ENCODE measurements at regions not wholly inside any gene's neighbourhood (a gene's known extent, or its start where the extent isn't known, plus 50 kb on each side); places are given as distances from the start of the nearest gene placed in this dataset.

DNA sequence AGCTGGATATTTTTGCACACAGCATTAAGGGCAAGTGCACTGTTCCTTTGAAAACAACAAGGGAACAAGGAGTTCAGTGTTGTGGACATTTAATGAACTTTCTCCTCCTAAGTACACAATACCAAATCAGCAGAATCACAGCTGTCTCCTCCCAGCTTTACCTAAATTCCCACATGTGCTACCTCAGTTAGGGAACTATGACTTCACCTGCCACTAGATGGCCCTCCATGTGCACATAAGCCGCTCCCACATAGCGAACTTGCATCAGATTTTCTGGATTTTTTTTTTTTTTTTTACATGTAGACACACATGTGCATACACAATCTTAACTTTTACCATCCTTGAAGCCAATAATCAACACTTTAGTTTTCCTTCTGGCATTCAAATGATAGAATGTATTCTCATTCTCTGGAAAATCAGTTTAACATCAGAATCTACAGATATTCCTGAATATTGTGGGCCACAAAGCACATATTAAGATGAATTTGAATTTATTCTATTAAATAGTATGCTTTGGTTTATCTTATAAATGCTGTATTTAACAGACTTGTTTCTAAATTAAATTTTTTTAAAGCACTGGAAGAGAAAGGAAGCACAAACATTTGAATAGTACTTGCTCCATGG lies 123.6 kb downstream of the PALM2AKAP2 start:
- Histone ChIP-seq H3K9me3 (replicated peaks; ENCODE audit: control insufficient read depth, insufficient read depth, low read length) (no peaks in the 10 kb centered on the region), H4K20me1 (replicated peaks; ENCODE audit: control insufficient read depth, extremely low read depth, insufficient read depth, low read length) (no peaks in the 10 kb centered on the region), H3K4me2 (ENCODE audit: insufficient read depth, low read length) (no peak overlapping the region), H3K36me3 (ENCODE audit: control insufficient read depth in 2 of 2, extremely low read depth in 1 of 2, insufficient read depth in 2 of 2, low read length in 2 of 2) (no peaks in the 10 kb centered on the region), H3K4me3 (replicated peaks in 1 of 3; ENCODE audit: insufficient read depth in 1 of 3, low read depth in 1 of 3, low read length in 3 of 3) (no peak overlapping the region), H3K27me3 (ENCODE audit: control insufficient read depth in 2 of 2, insufficient read depth in 2 of 2, low read length in 2 of 2) (peaks cover 8 to 9% of the 10 kb centered on the region in 2 experiments), H3K9me1 (replicated peaks; ENCODE audit: control insufficient read depth, extremely low read depth, insufficient read depth, low read length) (no peaks in the 10 kb centered on the region), H3K4me1 (ENCODE audit: control insufficient read depth, extremely low read depth, insufficient read depth, low read length) (peaks cover 24% of the 10 kb centered on the region), H2AFZ (ENCODE audit: low read depth, low read length) (no peak overlapping the region), H3K79me2 (ENCODE audit: control insufficient read depth, insufficient read depth, low read length) (no peaks in the 10 kb centered on the region), H3K9ac (replicated peaks; ENCODE audit: extremely low read depth, insufficient read depth, low read length) (no peak overlapping the region), H3K27ac (ENCODE audit: insufficient read depth, low read depth, low read length) (no peak overlapping the region)
- TF ChIP-seq POLR2AphosphoS5 (IDR thresholded peaks at IDR 0.05; ENCODE audit: insufficient read depth, low read depth, low read length) (no peak), GATA2 (IDR thresholded peaks at IDR 0.05; ENCODE audit: insufficient read depth, insufficient read length, low read depth, low read length) (no peak), MYC (IDR thresholded peaks at IDR 0.05; ENCODE audit: low read depth, low read length) (no peak), POLR2A (IDR thresholded peaks at IDR 0.05; ENCODE audit: low read depth, low read length) (no peak)
- TF ChIP-seq, protein P1, sequence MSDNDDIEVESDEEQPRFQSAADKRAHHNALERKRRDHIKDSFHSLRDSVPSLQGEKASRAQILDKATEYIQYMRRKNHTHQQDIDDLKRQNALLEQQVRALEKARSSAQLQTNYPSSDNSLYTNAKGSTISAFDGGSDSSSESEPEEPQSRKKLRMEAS (IDR thresholded peaks at IDR 0.05; ENCODE audit: insufficient read depth, insufficient read length) = peak; percentile 28
- TF ChIP-seq, protein P2, sequence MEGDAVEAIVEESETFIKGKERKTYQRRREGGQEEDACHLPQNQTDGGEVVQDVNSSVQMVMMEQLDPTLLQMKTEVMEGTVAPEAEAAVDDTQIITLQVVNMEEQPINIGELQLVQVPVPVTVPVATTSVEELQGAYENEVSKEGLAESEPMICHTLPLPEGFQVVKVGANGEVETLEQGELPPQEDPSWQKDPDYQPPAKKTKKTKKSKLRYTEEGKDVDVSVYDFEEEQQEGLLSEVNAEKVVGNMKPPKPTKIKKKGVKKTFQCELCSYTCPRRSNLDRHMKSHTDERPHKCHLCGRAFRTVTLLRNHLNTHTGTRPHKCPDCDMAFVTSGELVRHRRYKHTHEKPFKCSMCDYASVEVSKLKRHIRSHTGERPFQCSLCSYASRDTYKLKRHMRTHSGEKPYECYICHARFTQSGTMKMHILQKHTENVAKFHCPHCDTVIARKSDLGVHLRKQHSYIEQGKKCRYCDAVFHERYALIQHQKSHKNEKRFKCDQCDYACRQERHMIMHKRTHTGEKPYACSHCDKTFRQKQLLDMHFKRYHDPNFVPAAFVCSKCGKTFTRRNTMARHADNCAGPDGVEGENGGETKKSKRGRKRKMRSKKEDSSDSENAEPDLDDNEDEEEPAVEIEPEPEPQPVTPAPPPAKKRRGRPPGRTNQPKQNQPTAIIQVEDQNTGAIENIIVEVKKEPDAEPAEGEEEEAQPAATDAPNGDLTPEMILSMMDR (IDR thresholded peaks at IDR 0.05; ENCODE audit: extremely low read depth in 1 of 2, insufficient read depth in 1 of 2, low read depth in 1 of 2, low read length in 2 of 2) = peak; percentile 62 to 82
- POLR2A ChIA-PET = interaction anchor here (0.7 kb wide), 1 partner anchor 226 kb away, joined by 7 read pairs; no protein-coding TSS in a partner anchor
- intact Hi-C loops (cut with micrococcal nuclease) = loop anchor here (1.0 kb wide), 3 partner anchors 155 to 314 kb away; no protein-coding TSS in a partner anchor
- FAIRE-seq (peak; percentile 87), DNase-seq (ENCODE audit: low read depth, low spot score) (peak; percentile 82)
- CTCF ChIA-PET = interaction anchor here (0.6 to 5.3 kb wide), 66 partner anchors 9 to 782 kb away, joined by 3 to 117 read pairs (median 5); no protein-coding TSS in a partner anchor
- BruUV-seq (replicated peaks) = no TSS peak
- dilution Hi-C loops (cut with MboI; ENCODE audit: extremely low pct_ligation_motif_present, low sequenced_read_pairs) = loop anchor here (10.0 to 25.0 kb wide), 2 partner anchors 161 to 259 kb away; no protein-coding TSS in a partner anchor

Measured in endothelial cell of umbilical vein (primary cell).